ENCODE measurements at regions not wholly inside any gene's neighbourhood (a gene's known extent, or its start where the extent isn't known, plus 50 kb on each side); places are given as distances from the start of the nearest gene placed in this dataset.

- no peak overlapping the region for H3K4me3 ChIP-seq (ENCODE audit: low read depth, low read length)
- no peak for TF ChIP-seq CTCF (IDR thresholded peaks at IDR 0.05; ENCODE audit: low read depth, low read length)
Observed at GRCh38 chr10:1950803-1951495, 213.6 kb upstream of the ADARB2 start.

GRCh38 chr10:1947464-1948003 is 210.2 kb upstream of the ADARB2 start:
- no peak overlapping the region for H3K4me3 ChIP-seq (ENCODE audit: low read depth, low read length)
- no peak for TF ChIP-seq CTCF (IDR thresholded peaks at IDR 0.05; ENCODE audit: low read depth, low read length)

GRCh38 chr10:1944487-1944886 is 207.2 kb upstream of the ADARB2 start:
- H3K4me3 ChIP-seq (ENCODE audit: low read depth, low read length) = no peak overlapping the region
- TF ChIP-seq CTCF (IDR thresholded peaks at IDR 0.05; ENCODE audit: low read depth, low read length) = no peak

GRCh38 chr10:1942478-1942877 is 205.2 kb upstream of the ADARB2 start:
- no peak for TF ChIP-seq CTCF (IDR thresholded peaks at IDR 0.05; ENCODE audit: low read depth, low read length)
- no peak overlapping the region for H3K4me3 ChIP-seq (ENCODE audit: low read depth, low read length)

- TF ChIP-seq CTCF (IDR thresholded peaks at IDR 0.05; ENCODE audit: low read depth, low read length) = no peak
- no peak overlapping the region for H3K4me3 ChIP-seq (ENCODE audit: low read depth, low read length)
Observed at GRCh38 chr10:1939016-1939415, 201.7 kb upstream of the ADARB2 start.

- TF ChIP-seq CTCF (IDR thresholded peaks at IDR 0.05; ENCODE audit: low read depth, low read length) = no peak
- no peak overlapping the region for H3K4me3 ChIP-seq (ENCODE audit: low read depth, low read length)
Observed at GRCh38 chr10:1938317-1938716, 201.0 kb upstream of the ADARB2 start.

GRCh38 chr10:1935912-1936311 is 198.6 kb upstream of the ADARB2 start:
- no peak for TF ChIP-seq CTCF (IDR thresholded peaks at IDR 0.05; ENCODE audit: low read depth, low read length)
- no peak overlapping the region for H3K4me3 ChIP-seq (ENCODE audit: low read depth, low read length)

Data from WI38 (cell line).